NCI-H1105 (cell line): ENCODE measurements at regions not wholly inside any gene's neighbourhood (a gene's known extent, or its start where the extent isn't known, plus 50 kb on each side); places are given as distances from the start of the nearest gene placed in this dataset.
"Not testable (repeated sequence)": the region's sequence is repeated elsewhere in the genome, so short reads cannot be mapped to it uniquely, and the experiment has no call there.

ENCODE experiments used
- DNase-seq: peaks from one replicate; lab custom pipeline; 2025; lab: John Stamatoyannopoulos, UW

- no peak for DNase-seq
Measured at GRCh38 chr7:68087401-68087800, 1090.8 kb downstream of the TYW1 start.

GRCh38 chr7:68088879-68089278 is 1092.2 kb downstream of the TYW1 start:
- no peak for DNase-seq

- not testable (repeated sequence) for DNase-seq
Measured at GRCh38 chr7:68090256-68090655, 1093.6 kb downstream of the TYW1 start.

- DNase-seq = no peak
Measured at GRCh38 chr7:68103319-68103718, 1106.7 kb downstream of the TYW1 start.

- no peak for DNase-seq
Measured at GRCh38 chr7:68107261-68107660, 1110.6 kb downstream of the TYW1 start.

- DNase-seq = no peak
Measured at GRCh38 chr7:68107968-68108367, 1111.3 kb downstream of the TYW1 start.

- no peak for DNase-seq
Measured at GRCh38 chr7:68109299-68109698, 1112.7 kb downstream of the TYW1 start.

GRCh38 chr7:68119411-68119810 is 1122.8 kb downstream of the TYW1 start:
- no peak for DNase-seq

GRCh38 chr7:68121056-68121455 is 1124.4 kb downstream of the TYW1 start:
- no peak for DNase-seq

GRCh38 chr7:68121655-68122054 is 1125.0 kb downstream of the TYW1 start:
- no peak for DNase-seq

- no peak for DNase-seq
Measured at GRCh38 chr7:68122801-68123200, 1126.2 kb downstream of the TYW1 start.

GRCh38 chr7:68125168-68125567 is 1128.5 kb downstream of the TYW1 start:
- DNase-seq = peak; percentile 84

- peak; percentile 43 for DNase-seq
Measured at GRCh38 chr7:68133045-68133444, 1136.4 kb downstream of the TYW1 start.

GRCh38 chr7:68143345-68143744 is 1146.7 kb downstream of the TYW1 start:
- DNase-seq = no peak

- DNase-seq = peak; percentile 81
Measured at GRCh38 chr7:68146983-68147382, 1150.3 kb downstream of the TYW1 start.

- peak; percentile 87 for DNase-seq
Measured at GRCh38 chr7:68147614-68148238, 1151.1 kb downstream of the TYW1 start.

GRCh38 chr7:68148440-68148839 is 1151.8 kb downstream of the TYW1 start:
- DNase-seq = peak; percentile 16

GRCh38 chr7:68152205-68152604 is 1155.6 kb downstream of the TYW1 start:
- DNase-seq = no peak

- DNase-seq = no peak
Measured at GRCh38 chr7:68155676-68156075, 1159.0 kb downstream of the TYW1 start.

- DNase-seq = no peak
Measured at GRCh38 chr7:68158686-68159295, 1162.2 kb downstream of the TYW1 start.

GRCh38 chr7:68162712-68163111 is 1166.1 kb downstream of the TYW1 start:
- DNase-seq = no peak

GRCh38 chr7:68166525-68166924 is 1169.9 kb downstream of the TYW1 start:
- peak; percentile 12 for DNase-seq

GRCh38 chr7:68173513-68173912 is 1176.9 kb downstream of the TYW1 start:
- DNase-seq = no peak

- DNase-seq = peak; percentile 12
Measured at GRCh38 chr7:68176974-68177373, 1180.3 kb downstream of the TYW1 start.
